A673 (cell line): ENCODE measurements at regions not wholly inside any gene's neighbourhood (a gene's known extent, or its start where the extent isn't known, plus 50 kb on each side); places are given as distances from the start of the nearest gene placed in this dataset.

Experiments
- EZH2 ChIP-seq: fragments of 200-600 bp; sonication (generic); IDR thresholded peaks from 2 replicates; pipeline ENCODE4 v1.6.1; 2017; ENCODE audit warnings: borderline replicate concordance, low read depth, mild to moderate bottlenecking, mixed read lengths, antibody characterized with exemption, low read length; ENCODE audit not compliant: poor library complexity, severe bottlenecking
- TF ChIP-seq, protein P1 (sequence below): fragments of 300-800, 200-600 bp; sonication (generic); conservative IDR thresholded peaks from 2 replicates; pipeline ENCODE4 v1.5.1; 2017; ENCODE audit warnings: low read depth, mild to moderate bottlenecking, antibody characterized with exemption, low read length, moderate library complexity, mixed read lengths

DNA sequence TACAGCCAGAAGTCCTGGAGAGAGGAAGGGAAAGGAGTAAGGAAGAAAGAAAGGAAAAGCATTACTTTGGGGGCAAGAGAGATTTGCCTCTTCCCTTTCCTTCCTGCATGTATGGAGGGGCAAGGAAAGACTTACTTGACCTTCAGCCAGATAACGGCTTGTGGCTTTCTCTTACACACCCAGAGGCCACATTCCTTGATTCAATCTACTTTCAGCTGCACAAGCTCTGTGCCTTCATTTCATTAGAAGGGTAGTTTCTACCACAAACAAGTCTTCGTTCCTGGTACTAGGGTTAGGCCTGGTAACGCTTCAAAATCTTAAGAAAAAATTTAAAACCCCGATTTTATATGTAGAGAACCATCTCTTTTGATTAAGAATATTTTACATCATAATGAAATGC is 835.9 kb downstream of the TUSC7 start:
- no peak for TF ChIP-seq EZH2
- TF ChIP-seq, protein P1, sequence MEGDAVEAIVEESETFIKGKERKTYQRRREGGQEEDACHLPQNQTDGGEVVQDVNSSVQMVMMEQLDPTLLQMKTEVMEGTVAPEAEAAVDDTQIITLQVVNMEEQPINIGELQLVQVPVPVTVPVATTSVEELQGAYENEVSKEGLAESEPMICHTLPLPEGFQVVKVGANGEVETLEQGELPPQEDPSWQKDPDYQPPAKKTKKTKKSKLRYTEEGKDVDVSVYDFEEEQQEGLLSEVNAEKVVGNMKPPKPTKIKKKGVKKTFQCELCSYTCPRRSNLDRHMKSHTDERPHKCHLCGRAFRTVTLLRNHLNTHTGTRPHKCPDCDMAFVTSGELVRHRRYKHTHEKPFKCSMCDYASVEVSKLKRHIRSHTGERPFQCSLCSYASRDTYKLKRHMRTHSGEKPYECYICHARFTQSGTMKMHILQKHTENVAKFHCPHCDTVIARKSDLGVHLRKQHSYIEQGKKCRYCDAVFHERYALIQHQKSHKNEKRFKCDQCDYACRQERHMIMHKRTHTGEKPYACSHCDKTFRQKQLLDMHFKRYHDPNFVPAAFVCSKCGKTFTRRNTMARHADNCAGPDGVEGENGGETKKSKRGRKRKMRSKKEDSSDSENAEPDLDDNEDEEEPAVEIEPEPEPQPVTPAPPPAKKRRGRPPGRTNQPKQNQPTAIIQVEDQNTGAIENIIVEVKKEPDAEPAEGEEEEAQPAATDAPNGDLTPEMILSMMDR: no peak
